ENCODE measurements at regions not wholly inside any gene's neighbourhood (a gene's known extent, or its start where the extent isn't known, plus 50 kb on each side); places are given as distances from the start of the nearest gene placed in this dataset.

DNA sequence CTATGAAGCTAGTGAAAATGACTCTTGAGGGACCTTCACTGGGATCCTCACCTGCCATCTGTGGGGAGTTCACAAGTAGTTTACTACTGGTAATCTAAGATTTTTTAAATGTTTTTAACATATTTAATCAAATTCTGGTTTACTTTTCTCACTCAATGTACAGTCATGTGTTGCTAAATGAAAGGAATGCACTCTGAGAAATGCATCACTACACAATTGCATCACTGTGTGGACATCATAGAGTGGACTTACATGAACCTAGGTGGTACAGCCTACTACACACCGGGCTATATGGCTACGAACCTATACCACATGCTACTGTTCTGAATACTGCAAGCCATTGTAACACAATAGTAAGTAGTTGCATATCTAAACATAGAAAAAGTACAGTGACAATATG lies 528.0 kb downstream of the BCL11A start:
- H3K27me3 ChIP-seq, result no peaks in the 10 kb centered on the region
- H3K9me3 ChIP-seq (ENCODE audit: low read depth), result no peaks in the 10 kb centered on the region
- H3K4me1 ChIP-seq (ENCODE audit: low read depth), result peaks cover 5% of the 10 kb centered on the region
- no peak overlapping the region for H3K27ac ChIP-seq
- H3K36me3 ChIP-seq, result no peaks in the 10 kb centered on the region
- H3K4me3 ChIP-seq, result no peak overlapping the region
- TF ChIP-seq, protein P1, sequence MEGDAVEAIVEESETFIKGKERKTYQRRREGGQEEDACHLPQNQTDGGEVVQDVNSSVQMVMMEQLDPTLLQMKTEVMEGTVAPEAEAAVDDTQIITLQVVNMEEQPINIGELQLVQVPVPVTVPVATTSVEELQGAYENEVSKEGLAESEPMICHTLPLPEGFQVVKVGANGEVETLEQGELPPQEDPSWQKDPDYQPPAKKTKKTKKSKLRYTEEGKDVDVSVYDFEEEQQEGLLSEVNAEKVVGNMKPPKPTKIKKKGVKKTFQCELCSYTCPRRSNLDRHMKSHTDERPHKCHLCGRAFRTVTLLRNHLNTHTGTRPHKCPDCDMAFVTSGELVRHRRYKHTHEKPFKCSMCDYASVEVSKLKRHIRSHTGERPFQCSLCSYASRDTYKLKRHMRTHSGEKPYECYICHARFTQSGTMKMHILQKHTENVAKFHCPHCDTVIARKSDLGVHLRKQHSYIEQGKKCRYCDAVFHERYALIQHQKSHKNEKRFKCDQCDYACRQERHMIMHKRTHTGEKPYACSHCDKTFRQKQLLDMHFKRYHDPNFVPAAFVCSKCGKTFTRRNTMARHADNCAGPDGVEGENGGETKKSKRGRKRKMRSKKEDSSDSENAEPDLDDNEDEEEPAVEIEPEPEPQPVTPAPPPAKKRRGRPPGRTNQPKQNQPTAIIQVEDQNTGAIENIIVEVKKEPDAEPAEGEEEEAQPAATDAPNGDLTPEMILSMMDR (IDR thresholded peaks at IDR 0.05; ENCODE audit: low read depth, low read length), result no peak
- DNase-seq (ENCODE audit: low read depth in 1 of 2, low spot score in 1 of 2), result no peak

DNA sequence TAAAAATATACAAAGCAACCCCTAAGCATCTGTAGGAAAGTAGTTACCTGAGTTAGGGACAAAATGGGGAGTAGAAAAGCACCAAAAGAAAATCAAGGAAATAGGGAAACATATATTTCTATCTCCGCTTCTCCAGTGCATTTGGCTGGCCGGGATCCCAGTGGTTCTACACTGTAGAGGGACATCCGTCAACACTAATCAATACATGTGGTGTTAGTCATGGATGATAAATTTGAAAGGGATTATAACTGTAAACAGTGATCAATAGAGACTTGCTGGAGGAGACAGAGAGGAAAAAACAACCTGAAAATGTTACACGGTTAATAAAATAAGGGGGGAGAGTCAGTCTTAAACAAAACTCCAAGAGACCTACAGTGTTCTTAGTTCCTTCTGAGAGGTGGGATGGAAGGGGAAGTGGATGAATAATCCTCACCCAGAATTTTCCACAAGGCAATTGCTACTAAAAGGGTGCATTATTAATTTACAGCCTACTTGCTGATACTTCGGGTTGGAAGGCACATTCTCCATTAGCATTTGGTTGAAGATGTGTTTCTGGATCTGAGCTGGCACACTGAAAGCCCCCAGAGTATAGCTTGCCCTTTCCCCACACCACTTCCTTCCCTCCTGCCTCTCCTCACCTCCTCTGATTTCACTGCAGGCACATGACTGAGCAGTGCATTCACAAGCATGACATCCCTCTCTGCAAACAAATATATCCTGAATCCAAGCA lies 530.0 kb downstream of the BCL11A start:
- TF ChIP-seq, protein P1 (IDR thresholded peaks at IDR 0.05; ENCODE audit: low read depth, low read length), result no peak
- Histone ChIP-seq H3K4me3 (no peak overlapping the region), H3K9me3 (ENCODE audit: low read depth) (no peaks in the 10 kb centered on the region), H3K27me3 (no peaks in the 10 kb centered on the region), H3K4me1 (ENCODE audit: low read depth) (peaks cover 5% of the 10 kb centered on the region), H3K36me3 (no peaks in the 10 kb centered on the region), H3K27ac (no peak overlapping the region)
- no peak for DNase-seq (ENCODE audit: low read depth in 1 of 2, low spot score in 1 of 2)

DNA sequence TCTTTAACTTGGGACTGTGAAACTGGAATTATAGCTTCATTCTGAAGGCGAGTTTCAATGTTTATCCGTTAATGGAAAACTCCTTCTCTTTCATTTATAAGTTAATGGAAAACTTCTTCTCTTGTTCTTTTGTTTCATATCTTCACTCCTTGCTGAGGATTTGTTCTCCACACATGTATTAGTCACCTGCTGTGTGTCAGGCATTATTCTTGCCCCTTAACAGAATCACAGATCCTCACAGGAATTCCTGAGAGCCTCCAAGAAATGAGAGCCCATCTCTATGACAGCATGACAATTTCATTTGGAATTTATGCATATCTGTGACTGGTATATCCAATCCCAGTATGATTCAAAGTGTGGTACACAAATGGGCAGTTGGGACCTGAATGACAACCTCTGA lies 545.8 kb downstream of the BCL11A start:
- Histone ChIP-seq H3K27ac (no peak overlapping the region), H3K4me3 (no peak overlapping the region), H3K9me3 (ENCODE audit: low read depth) (no peaks in the 10 kb centered on the region), H3K27me3 (no peaks in the 10 kb centered on the region), H3K4me1 (ENCODE audit: low read depth) (no peaks in the 10 kb centered on the region), H3K36me3 (no peaks in the 10 kb centered on the region)
- DNase-seq (ENCODE audit: low read depth in 1 of 2, low spot score in 1 of 2), result no peak
- TF ChIP-seq, protein P1 (IDR thresholded peaks at IDR 0.05; ENCODE audit: low read depth, low read length), result no peak

DNA sequence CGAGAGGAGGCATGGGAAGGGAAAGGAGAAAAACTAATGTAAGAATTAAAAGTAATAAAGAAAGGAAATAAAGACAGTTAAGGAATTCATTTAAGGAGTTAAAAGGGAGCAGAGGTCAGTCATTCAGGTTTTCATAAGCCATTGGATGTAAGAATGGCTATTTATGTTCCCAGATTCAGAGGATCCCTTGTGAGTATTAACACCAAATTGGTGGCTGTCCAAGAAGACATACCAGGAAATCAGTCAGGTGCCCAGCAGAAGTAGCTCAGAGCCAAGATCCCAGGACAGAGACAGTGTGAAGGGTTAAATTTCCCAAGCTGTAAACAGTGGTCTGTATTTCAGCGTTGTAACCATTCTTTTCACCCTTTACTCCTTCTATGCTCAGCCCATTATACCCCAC lies 550.4 kb downstream of the BCL11A start:
- no peaks in the 10 kb centered on the region for H3K36me3 ChIP-seq
- no peak for DNase-seq (ENCODE audit: low read depth in 1 of 2, low spot score in 1 of 2)
- no peaks in the 10 kb centered on the region for H3K4me1 ChIP-seq (ENCODE audit: low read depth)
- H3K9me3 ChIP-seq (ENCODE audit: low read depth), result no peaks in the 10 kb centered on the region
- no peaks in the 10 kb centered on the region for H3K27me3 ChIP-seq
- H3K27ac ChIP-seq, result no peak overlapping the region
- no peak overlapping the region for H3K4me3 ChIP-seq
- TF ChIP-seq, protein P1 (IDR thresholded peaks at IDR 0.05; ENCODE audit: low read depth, low read length), result no peak

DNA sequence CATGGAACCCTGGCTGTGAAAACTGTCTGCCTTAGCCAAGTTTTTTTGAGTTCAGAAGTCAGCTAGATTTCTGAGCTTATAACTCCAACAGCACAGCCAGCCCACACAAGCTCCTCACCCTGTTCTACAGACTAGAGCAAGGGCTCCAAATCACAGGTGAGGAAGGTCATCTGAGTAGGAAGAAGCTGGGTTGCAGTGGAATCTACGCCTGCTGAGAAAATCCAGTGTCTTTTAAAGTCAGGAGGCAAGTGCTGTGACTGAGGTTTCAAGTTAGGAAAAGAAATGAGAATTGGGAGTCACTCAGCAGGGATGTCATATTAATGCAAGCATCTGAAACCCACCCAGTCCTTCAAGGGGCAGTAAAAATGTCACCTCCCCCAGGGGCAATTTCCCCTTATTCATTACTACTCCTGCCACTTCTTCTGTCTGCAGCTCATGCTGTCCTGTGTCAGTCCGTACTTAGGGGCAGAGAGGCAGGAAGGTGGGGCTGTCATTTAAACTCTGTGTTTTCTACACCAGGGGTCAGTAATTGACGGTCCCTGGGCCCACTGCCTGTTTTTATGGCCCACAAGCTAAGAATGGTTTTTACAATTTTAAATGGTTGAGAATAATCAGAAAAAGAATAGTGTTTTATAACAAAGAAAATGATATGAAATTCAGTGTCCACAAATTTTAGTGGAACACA lies 551.1 kb downstream of the BCL11A start:
- Histone ChIP-seq H3K9me3 (ENCODE audit: low read depth) (no peaks in the 10 kb centered on the region), H3K27me3 (no peaks in the 10 kb centered on the region), H3K27ac (no peak overlapping the region), H3K36me3 (no peaks in the 10 kb centered on the region), H3K4me3 (no peak overlapping the region), H3K4me1 (ENCODE audit: low read depth) (no peaks in the 10 kb centered on the region)
- peak in 1 of 2 donors; percentile 11 for DNase-seq (ENCODE audit: low read depth in 1 of 2, low spot score in 1 of 2)
- TF ChIP-seq, protein P1 (IDR thresholded peaks at IDR 0.05; ENCODE audit: low read depth, low read length), result no peak
